Aorta (tissue), 5 donors: ENCODE measurements at regions not wholly inside any gene's neighbourhood (a gene's known extent, or its start where the extent isn't known, plus 50 kb on each side); places are given as distances from the start of the nearest gene placed in this dataset.

ENCODE experiments used
- ATAC-seq: fragments of 200-7000 bp; cut with Tn5 transposase; one replicate; pipeline ENCODE4 v1.9.1; 2022; ENCODE audit warnings: moderate library complexity; ENCODE audit not compliant: low FRiP score
- DNase-seq, 2 donors: peaks; one replicate each; pipeline ENCODE4 v3.0.0-alpha.2; 2020
- H3K27ac ChIP-seq, 2 donors: one replicate each; pipeline ENCODE4 v1.5.1; 2013; ENCODE audit warnings: low read length in 2 of 2, mild to moderate bottlenecking in 2 of 2, moderate library complexity in 2 of 2, control low read depth in 1 of 2, inconsistent platforms in 1 of 2, low read depth in 1 of 2
- H3K27me3 ChIP-seq, 2 donors: one replicate each; pipeline ENCODE4 v1.6.1; 2013; ENCODE audit warnings: control low read depth in 1 of 2, low read length in 1 of 2, mild to moderate bottlenecking in 1 of 2, moderate library complexity in 1 of 2; ENCODE audit not compliant: insufficient read depth in 2 of 2, control insufficient read depth in 1 of 2
- H3K36me3 ChIP-seq, 2 donors: one replicate each; pipeline ENCODE4 v1.6.1; 2013; ENCODE audit warnings: control low read depth in 1 of 2, low read length in 1 of 2, mild to moderate bottlenecking in 1 of 2; ENCODE audit not compliant: insufficient read depth in 2 of 2, control insufficient read depth in 1 of 2
- H3K4me1 ChIP-seq, 2 donors: one replicate each; pipeline ENCODE4 v1.6.1; 2013; ENCODE audit warnings: low read length in 2 of 2, control low read depth in 1 of 2, mild to moderate bottlenecking in 1 of 2, moderate library complexity in 1 of 2; ENCODE audit not compliant: insufficient read depth in 2 of 2, control insufficient read depth in 1 of 2
- H3K4me3 ChIP-seq, 2 donors: one replicate each; pipeline ENCODE4 v1.5.1; 2013; ENCODE audit warnings: low read length in 2 of 2, control low read depth in 1 of 2, mild to moderate bottlenecking in 1 of 2
- H3K9me3 ChIP-seq: one replicate; pipeline ENCODE4 v1.6.1; 2013; ENCODE audit warnings: mild to moderate bottlenecking, low read length; ENCODE audit not compliant: control insufficient read depth
- WGBS, 2 donors: extraction: QIAGEN DNeasy Blood & Tissue Kit; methylation state at CpG; one replicate each; pipeline ENCODE4 v1.1.7; 2013; 5-methylcytosine and 5-hydroxymethylcytosine counted together
- intact Hi-C, 2 donors: fragments of 100-400 bp; cut with DNase I; formaldehyde crosslinking; loops; one replicate each; pipeline versions ENCODE4 v1.14.2 to v1.15.0; 2022
- donor health status: healthy with polysubstance abuse.
- donor health status: Bipolar disorder and iron deficiency.
- donor health status: DM: no; HTN: no; CAD: no.
- donor health status: DM: no; HTN: no; CAD: no.
- donor health status: DM: yes; HTN: yes; CAD: no.

DNA sequence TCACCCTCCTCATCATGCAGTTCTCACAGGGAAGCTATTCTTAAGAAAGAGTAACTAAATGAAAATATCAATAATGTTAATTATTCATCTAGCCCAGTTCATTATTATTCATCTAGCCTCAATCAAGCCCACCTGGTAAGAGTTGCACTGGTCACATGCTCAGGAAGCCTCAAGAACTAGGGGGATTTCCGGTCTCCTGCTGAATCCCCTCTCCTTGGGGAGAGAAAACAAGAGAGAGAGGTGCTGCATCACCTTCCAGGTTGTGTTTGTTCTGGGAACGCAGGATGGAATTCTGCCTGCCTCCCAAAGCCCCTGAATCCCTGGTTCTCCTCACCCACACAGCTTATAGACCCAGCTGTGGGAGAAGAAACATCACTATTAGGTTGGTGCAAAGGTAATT is 164.0 kb downstream of the PMP22 start:
- H3K27me3 ChIP-seq = no peaks in the 10 kb centered on the region
- no peak for DNase-seq
- no peaks in the 10 kb centered on the region for H3K4me1 ChIP-seq
- ATAC-seq = no peak
- no peaks in the 10 kb centered on the region for H3K36me3 ChIP-seq
- 70 to 74% methylated on average over 2 of the region's 2 CpGs for WGBS, 2 donors
- H3K4me3 ChIP-seq = no peak overlapping the region
- intact Hi-C loops = no loop called here
- H3K9me3 ChIP-seq = no peaks in the 10 kb centered on the region
- H3K27ac ChIP-seq = no peak overlapping the region

GRCh38 chr17:15096511-15096910 is 168.6 kb downstream of the PMP22 start:
- H3K9me3 ChIP-seq = no peaks in the 10 kb centered on the region
- ATAC-seq (no peak), DNase-seq (no peak)
- 66 to 79% methylated on average over 4 of the region's 4 CpGs for WGBS, 2 donors
- H3K27me3 ChIP-seq = no peaks in the 10 kb centered on the region
- intact Hi-C loops = no loop called here
- H3K36me3 ChIP-seq = no peaks in the 10 kb centered on the region
- no peak overlapping the region for H3K4me3 ChIP-seq
- H3K27ac ChIP-seq = no peak overlapping the region
- no peaks in the 10 kb centered on the region for H3K4me1 ChIP-seq

DNA sequence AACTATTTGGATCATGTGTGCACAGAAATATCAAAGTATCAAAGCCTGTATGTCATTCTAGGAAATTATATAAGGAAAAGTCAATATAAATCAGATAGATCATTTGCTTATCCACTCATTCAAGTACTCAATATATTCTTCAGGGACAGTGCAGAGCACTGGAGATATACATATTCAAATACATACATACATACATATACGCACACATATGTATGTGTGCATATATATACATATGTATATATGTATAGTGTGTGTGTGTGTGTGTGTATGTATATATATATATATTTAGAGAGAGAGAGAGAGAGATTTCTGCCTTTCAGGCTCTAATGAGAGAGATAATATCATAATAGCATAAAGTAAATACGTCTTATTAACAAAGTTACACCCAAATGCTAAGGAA is 169.2 kb downstream of the PMP22 start:
- WGBS, 2 donors = 86 to 93% methylated on average over 2 of the region's 2 CpGs
- H3K36me3 ChIP-seq = no peaks in the 10 kb centered on the region
- no peaks in the 10 kb centered on the region for H3K9me3 ChIP-seq
- ATAC-seq (no peak), DNase-seq (no peak)
- H3K27me3 ChIP-seq = no peaks in the 10 kb centered on the region
- no peak overlapping the region for H3K4me3 ChIP-seq
- H3K4me1 ChIP-seq = no peaks in the 10 kb centered on the region
- no peak overlapping the region for H3K27ac ChIP-seq
- intact Hi-C loops = no loop called here

- intact Hi-C loops = no loop called here
- no peak for DNase-seq
- no peak overlapping the region for H3K4me3 ChIP-seq
- 53 to 57% methylated on average over 7 of the region's 7 CpGs for WGBS, 2 donors
- H3K36me3 ChIP-seq = no peaks in the 10 kb centered on the region
- H3K9me3 ChIP-seq = no peaks in the 10 kb centered on the region
- no peak for ATAC-seq
- H3K27ac ChIP-seq = no peak overlapping the region
- H3K4me1 ChIP-seq = no peaks in the 10 kb centered on the region
- H3K27me3 ChIP-seq = no peaks in the 10 kb centered on the region
Observed at GRCh38 chr17:15092762-15093161, 172.4 kb downstream of the PMP22 start.

GRCh38 chr17:15092261-15092660 is 172.9 kb downstream of the PMP22 start:
- H3K4me3 ChIP-seq = no peak overlapping the region
- H3K27me3 ChIP-seq = no peaks in the 10 kb centered on the region
- ATAC-seq = no peak
- intact Hi-C loops = no loop called here
- DNase-seq = no peak
- H3K36me3 ChIP-seq = no peaks in the 10 kb centered on the region
- H3K9me3 ChIP-seq = no peaks in the 10 kb centered on the region
- no peaks in the 10 kb centered on the region for H3K4me1 ChIP-seq
- no peak overlapping the region for H3K27ac ChIP-seq
- 57 to 65% methylated on average over 2 of the region's 2 CpGs for WGBS, 2 donors

GRCh38 chr17:15091825-15092224 is 173.3 kb downstream of the PMP22 start:
- Histone ChIP-seq H3K9me3 (no peaks in the 10 kb centered on the region), H3K27ac (no peak overlapping the region), H3K36me3 (no peaks in the 10 kb centered on the region), H3K4me3 (no peak overlapping the region), H3K4me1 (no peaks in the 10 kb centered on the region), H3K27me3 (no peaks in the 10 kb centered on the region)
- ATAC-seq = no peak
- intact Hi-C loops = no loop called here
- no peak for DNase-seq
- WGBS, 2 donors = 83% methylated on average over 2 of the region's 2 CpGs

- 86 to 87% methylated on average over 8 of the region's 8 CpGs for WGBS, 2 donors
- no peak for ATAC-seq
Observed at GRCh38 chr17:15090533-15090932, 174.6 kb downstream of the PMP22 start.

GRCh38 chr17:15087946-15088345 is 177.2 kb downstream of the PMP22 start:
- no peaks in the 10 kb centered on the region for H3K9me3 ChIP-seq
- no peak overlapping the region for H3K27ac ChIP-seq
- H3K4me1 ChIP-seq = no peaks in the 10 kb centered on the region
- intact Hi-C loops = no loop called here
- 79% methylated on average over 3 of the region's 3 CpGs for WGBS, 2 donors
- ATAC-seq (no peak), DNase-seq (no peak)
- H3K4me3 ChIP-seq = no peak overlapping the region
- no peaks in the 10 kb centered on the region for H3K36me3 ChIP-seq
- H3K27me3 ChIP-seq = no peaks in the 10 kb centered on the region

More at GRCh38 chr17:15090533-15090932, 174.6 kb downstream of the PMP22 start:
- H3K4me1 ChIP-seq = no peaks in the 10 kb centered on the region
- no peaks in the 10 kb centered on the region for H3K36me3 ChIP-seq
- intact Hi-C loops = no loop called here
- DNase-seq = no peak
- H3K4me3 ChIP-seq = no peak overlapping the region
- no peaks in the 10 kb centered on the region for H3K27me3 ChIP-seq
- H3K9me3 ChIP-seq = no peaks in the 10 kb centered on the region
- H3K27ac ChIP-seq = no peak overlapping the region

DNA sequence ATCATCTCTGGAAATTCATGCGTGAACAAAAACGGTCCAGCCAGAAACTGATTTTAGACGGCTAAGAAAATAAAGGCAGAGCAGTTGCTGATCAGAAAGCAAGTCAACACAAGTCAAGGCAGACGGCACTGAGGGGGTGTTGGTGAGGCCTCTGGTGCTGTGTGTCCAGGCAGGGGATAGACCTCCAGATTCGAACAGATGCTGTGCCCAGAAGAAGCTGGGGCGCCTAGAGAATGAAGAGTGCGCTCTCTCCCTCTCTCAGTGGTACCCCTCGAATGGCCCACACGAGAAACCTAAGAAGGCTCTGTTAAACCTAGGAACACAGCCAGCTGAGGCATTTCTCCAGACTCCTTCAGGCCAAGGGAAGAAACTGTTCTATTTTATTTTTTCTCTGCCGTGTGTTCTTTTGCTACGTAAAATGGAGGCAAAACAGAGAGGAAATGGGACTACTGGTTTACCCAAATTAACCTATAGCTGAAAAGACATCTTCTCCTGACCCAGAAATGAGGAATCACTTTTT is 178.3 kb downstream of the PMP22 start:
- DNase-seq = no peak
- no peak overlapping the region for H3K27ac ChIP-seq
- H3K27me3 ChIP-seq = no peaks in the 10 kb centered on the region
- intact Hi-C loops = no loop called here
- no peaks in the 10 kb centered on the region for H3K9me3 ChIP-seq
- H3K4me1 ChIP-seq = no peaks in the 10 kb centered on the region
- 36 to 48% methylated on average over 11 of the region's 11 CpGs for WGBS, 2 donors
- H3K36me3 ChIP-seq = no peaks in the 10 kb centered on the region
- H3K4me3 ChIP-seq = no peak overlapping the region
- no peak for ATAC-seq
